DND-41 (cell line): ENCODE measurements at regions not wholly inside any gene's neighbourhood (a gene's known extent, or its start where the extent isn't known, plus 50 kb on each side); places are given as distances from the start of the nearest gene placed in this dataset.

Experiments
- CTCF ChIP-seq: IDR thresholded peaks from 2 replicates; pipeline ENCODE4 v1.5.1; 2012; ENCODE audit warnings: borderline replicate concordance, low read length, moderate library complexity, mild to moderate bottlenecking; ENCODE audit not compliant: poor library complexity, severe bottlenecking; ENCODE audit errors: extremely low read depth
- EZH2 ChIP-seq: IDR thresholded peaks from 3 replicates; pipeline ENCODE4 v1.6.1; 2012; ENCODE audit warnings: borderline replicate concordance, low read depth, mild to moderate bottlenecking, moderate library complexity, low read length, inconsistent platforms; ENCODE audit not compliant: severe bottlenecking

- TF ChIP-seq CTCF = no peak
- no peak for TF ChIP-seq EZH2
Measured at GRCh38 chr2:234339501-234339900, 157.4 kb downstream of the ARL4C start.
